GM20000 (cell line): ENCODE measurements at regions not wholly inside any gene's neighbourhood (a gene's known extent, or its start where the extent isn't known, plus 50 kb on each side); places are given as distances from the start of the nearest gene placed in this dataset.

Experiments
- DNase-seq: peaks from one replicate; pipeline ENCODE4 v3.0.0; 2012; ENCODE audit warnings: low spot score
- CTCF ChIP-seq: IDR thresholded peaks from 2 replicates; pipeline ENCODE4 v1.5.1; 2012; ENCODE audit warnings: mild to moderate bottlenecking, control low read depth; ENCODE audit errors: extremely low read depth, missing control alignments

- no peak for TF ChIP-seq CTCF
- DNase-seq, result no peak
Observed at GRCh38 chr2:226445216-226445861, 354.3 kb downstream of the IRS1 start.

GRCh38 chr2:226443112-226443511, 356.5 kb downstream of the IRS1 start:
- TF ChIP-seq CTCF, result no peak
- DNase-seq, result no peak

GRCh38 chr2:226440127-226440918, 359.3 kb downstream of the IRS1 start:
- TF ChIP-seq CTCF, result no peak
- no peak for DNase-seq

- DNase-seq, result no peak
- TF ChIP-seq CTCF, result no peak
Observed at GRCh38 chr2:226439337-226439736, 360.3 kb downstream of the IRS1 start.

GRCh38 chr2:226435146-226435545, 364.5 kb downstream of the IRS1 start:
- TF ChIP-seq CTCF, result no peak
- no peak for DNase-seq

- DNase-seq, result no peak
- no peak for TF ChIP-seq CTCF
Observed at GRCh38 chr2:226434702-226435101, 364.9 kb downstream of the IRS1 start.

- DNase-seq, result no peak
- TF ChIP-seq CTCF, result no peak
Observed at GRCh38 chr2:226431288-226431948, 368.2 kb downstream of the IRS1 start.
